Psoas muscle (tissue), 7 donors: ENCODE measurements at regions not wholly inside any gene's neighbourhood (a gene's known extent, or its start where the extent isn't known, plus 50 kb on each side); places are given as distances from the start of the nearest gene placed in this dataset.

Experiments
- ATAC-seq, 4 donors: fragments of 200-7000 bp; cut with Tn5 transposase; one replicate each; pipeline ENCODE4 v1.9.1; 2020; ENCODE audit warnings: moderate library complexity in 3 of 4, mild to moderate bottlenecking in 2 of 4
- DNase-seq, 2 donors: peaks; one replicate each; pipeline ENCODE4 v3.0.0-alpha.2; 2020
- H3K27ac ChIP-seq: fragments of 200-600 bp; one replicate; pipeline ENCODE4 v1.8.0; 2022
- H3K27me3 ChIP-seq, 3 donors: fragments of 200-600 bp in 1 of 3; one replicate each; pipeline versions ENCODE4 v1.6.1 to v1.8.0; 2013 to 2022; ENCODE audit warnings: low read length in 2 of 3, mild to moderate bottlenecking in 2 of 3, moderate library complexity in 1 of 3; ENCODE audit not compliant: insufficient read depth in 3 of 3
- H3K36me3 ChIP-seq, 2 donors: fragments of 200-600 bp in 1 of 2; one replicate each; pipeline versions ENCODE4 v1.6.1 to v1.8.0; 2013 to 2022; ENCODE audit warnings: low read depth in 1 of 2, mild to moderate bottlenecking in 1 of 2, moderate library complexity in 1 of 2; ENCODE audit not compliant: insufficient read depth in 1 of 2
- H3K4me1 ChIP-seq: fragments of 200-600 bp; one replicate; pipeline ENCODE4 v1.8.0; 2022
- H3K4me3 ChIP-seq: fragments of 200-600 bp; one replicate; pipeline ENCODE4 v1.8.0; 2022; ENCODE audit warnings: mild to moderate bottlenecking
- H3K9me3 ChIP-seq: fragments of 200-600 bp; one replicate; pipeline ENCODE4 v1.8.0; 2022
- WGBS, 3 donors: extraction: QIAGEN DNeasy Blood & Tissue Kit; methylation state at CpG; one replicate each; pipeline versions ENCODE4 v1.1.6 to v1.1.7; 2013; 5-methylcytosine and 5-hydroxymethylcytosine counted together
- intact Hi-C, 2 donors: fragments of 100-400 bp; cut with DNase I; formaldehyde crosslinking; loops; one replicate each; pipeline versions ENCODE4 v1.11.0 to v1.14.2; 2022
- TF ChIP-seq, protein P1 (sequence below): fragments of 200-600 bp; IDR thresholded peaks from one replicate; pipeline ENCODE4 v1.8.0; 2022; ENCODE audit warnings: antibody characterized with exemption
- donor health status: healthy with polysubstance abuse.
- donor health status: DM: no; HTN: no; CAD: no; lungs with moderate emphysema.
- donor health status: Bipolar disorder and iron deficiency.
- donor health status: healthy.
- donor health status: DM: yes; HTN: yes; CAD: no.
- donor health status: DM: no; HTN: no; CAD: no.
- donor health status: DM: yes; HTN: yes; CAD: no.

DNA sequence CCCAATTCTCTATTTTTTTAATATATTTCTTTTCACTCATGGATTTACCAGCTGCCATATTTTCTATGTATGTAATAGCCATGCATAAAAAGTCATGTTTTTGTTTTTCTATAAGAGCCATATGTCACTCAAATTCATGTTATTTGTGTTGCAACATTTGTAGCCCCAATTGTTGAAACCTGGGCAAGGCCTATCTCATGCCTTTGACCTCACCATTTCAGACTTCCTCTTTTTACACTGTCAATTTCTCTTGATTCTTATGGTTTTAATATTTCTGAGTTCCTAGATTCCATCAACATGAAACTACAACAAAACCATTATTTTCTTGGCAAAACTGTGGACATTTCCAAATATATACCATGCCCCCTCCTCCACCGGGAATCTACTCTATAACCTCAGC, 647.5 kb downstream of the C12orf50 start:
- Histone ChIP-seq H3K4me1 (no peaks in the 10 kb centered on the region), H3K36me3 (no peaks in the 10 kb centered on the region), H3K27ac (no peak overlapping the region), H3K9me3 (no peaks in the 10 kb centered on the region), H3K4me3 (no peak overlapping the region), H3K27me3 (no peaks in the 10 kb centered on the region)
- DNase-seq: no peak
- intact Hi-C loops: no loop called here
- TF ChIP-seq, protein P1, sequence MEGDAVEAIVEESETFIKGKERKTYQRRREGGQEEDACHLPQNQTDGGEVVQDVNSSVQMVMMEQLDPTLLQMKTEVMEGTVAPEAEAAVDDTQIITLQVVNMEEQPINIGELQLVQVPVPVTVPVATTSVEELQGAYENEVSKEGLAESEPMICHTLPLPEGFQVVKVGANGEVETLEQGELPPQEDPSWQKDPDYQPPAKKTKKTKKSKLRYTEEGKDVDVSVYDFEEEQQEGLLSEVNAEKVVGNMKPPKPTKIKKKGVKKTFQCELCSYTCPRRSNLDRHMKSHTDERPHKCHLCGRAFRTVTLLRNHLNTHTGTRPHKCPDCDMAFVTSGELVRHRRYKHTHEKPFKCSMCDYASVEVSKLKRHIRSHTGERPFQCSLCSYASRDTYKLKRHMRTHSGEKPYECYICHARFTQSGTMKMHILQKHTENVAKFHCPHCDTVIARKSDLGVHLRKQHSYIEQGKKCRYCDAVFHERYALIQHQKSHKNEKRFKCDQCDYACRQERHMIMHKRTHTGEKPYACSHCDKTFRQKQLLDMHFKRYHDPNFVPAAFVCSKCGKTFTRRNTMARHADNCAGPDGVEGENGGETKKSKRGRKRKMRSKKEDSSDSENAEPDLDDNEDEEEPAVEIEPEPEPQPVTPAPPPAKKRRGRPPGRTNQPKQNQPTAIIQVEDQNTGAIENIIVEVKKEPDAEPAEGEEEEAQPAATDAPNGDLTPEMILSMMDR: no peak
- WGBS, 3 donors: 83 to 91% (median 85%) methylated on average over 1 of the region's 1 CpG
- ATAC-seq: no peak

DNA sequence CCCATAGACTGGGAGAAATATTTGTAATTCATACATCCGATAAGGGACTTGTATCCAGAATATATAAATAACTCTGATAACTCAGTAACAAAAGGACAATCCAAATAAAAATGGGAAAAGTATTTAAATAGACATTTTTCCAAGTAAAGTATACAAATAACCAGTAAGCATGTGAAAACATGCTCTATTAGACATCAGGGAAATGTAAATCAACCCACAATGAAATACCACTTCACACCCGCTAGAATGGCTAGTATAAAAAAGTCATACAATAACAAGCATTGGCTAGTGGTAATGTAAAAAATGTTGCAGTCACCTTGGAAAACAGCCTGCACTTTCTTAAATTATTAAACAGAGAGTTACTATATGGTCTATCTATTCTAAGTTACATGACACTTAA, 650.7 kb downstream of the C12orf50 start:
- no peak overlapping the region for H3K4me3 ChIP-seq
- 74 to 80% (median 76%) methylated on average over 2 of the region's 2 CpGs for WGBS, 3 donors
- no peak overlapping the region for H3K27ac ChIP-seq
- DNase-seq (no peak), ATAC-seq (no peak)
- H3K9me3 ChIP-seq: peaks cover 5% of the 10 kb centered on the region
- no peaks in the 10 kb centered on the region for H3K4me1 ChIP-seq
- TF ChIP-seq, protein P1: no peak
- intact Hi-C loops: loop anchor here in 1 of 2 donors (2.0 kb wide), 1 partner anchor 52 kb away; no protein-coding TSS in a partner anchor
- no peaks in the 10 kb centered on the region for H3K27me3 ChIP-seq
- H3K36me3 ChIP-seq: no peaks in the 10 kb centered on the region

DNA sequence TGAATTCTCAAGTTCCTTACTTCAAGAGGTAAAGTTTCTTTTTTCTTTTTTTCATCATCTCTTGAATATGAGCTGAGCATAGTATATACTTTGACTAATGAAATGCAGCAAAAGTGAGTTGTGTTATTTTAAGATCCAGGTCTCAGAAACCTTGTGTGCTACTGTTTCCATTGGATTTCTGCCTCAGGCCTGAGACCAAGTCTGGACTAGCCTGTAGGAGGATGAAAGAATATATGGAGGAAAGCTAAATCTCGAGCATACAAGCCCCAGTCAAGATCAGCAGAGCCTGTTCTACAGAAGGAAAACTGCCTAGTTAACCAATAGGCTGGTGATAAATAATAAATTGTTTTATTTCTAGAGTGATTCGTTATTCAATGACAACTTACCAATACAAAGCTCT, 652.5 kb downstream of the C12orf50 start:
- DNase-seq (no peak), ATAC-seq (no peak)
- intact Hi-C loops: no loop called here
- 76 to 82% (median 78%) methylated on average over 2 of the region's 2 CpGs for WGBS, 3 donors
- Histone ChIP-seq H3K27ac (no peak overlapping the region), H3K27me3 (no peaks in the 10 kb centered on the region), H3K9me3 (peaks cover 5% of the 10 kb centered on the region), H3K36me3 (no peaks in the 10 kb centered on the region), H3K4me1 (no peaks in the 10 kb centered on the region), H3K4me3 (no peak overlapping the region)
- TF ChIP-seq, protein P1: no peak

DNA sequence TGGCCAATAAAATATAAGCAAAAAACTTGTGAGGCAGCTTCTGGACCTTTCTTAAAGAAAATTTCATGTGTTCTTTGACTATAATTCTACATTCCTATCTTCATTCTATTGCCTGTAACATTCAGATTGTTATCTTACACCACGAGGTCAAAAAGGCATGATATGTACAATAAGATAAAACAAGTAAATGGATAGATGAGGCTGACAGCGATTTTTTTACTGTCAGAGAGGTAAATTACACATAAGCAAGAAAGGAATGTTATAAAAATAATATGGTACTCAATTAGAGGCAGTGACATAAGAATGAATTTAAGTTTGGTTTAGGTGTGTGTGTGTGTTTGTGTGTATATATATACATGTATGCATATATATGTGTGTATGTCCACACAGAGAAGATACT, 660.0 kb downstream of the C12orf50 start:
- ATAC-seq (no peak), DNase-seq (no peak)
- H3K27me3 ChIP-seq: no peaks in the 10 kb centered on the region
- H3K36me3 ChIP-seq: no peaks in the 10 kb centered on the region
- H3K27ac ChIP-seq: no peak overlapping the region
- no peak overlapping the region for H3K4me3 ChIP-seq
- TF ChIP-seq, protein P1: no peak
- WGBS, 3 donors: 38 to 43% (median 38%) methylated on average over 2 of the region's 2 CpGs
- no peaks in the 10 kb centered on the region for H3K4me1 ChIP-seq
- intact Hi-C loops: no loop called here
- H3K9me3 ChIP-seq: no peaks in the 10 kb centered on the region

DNA sequence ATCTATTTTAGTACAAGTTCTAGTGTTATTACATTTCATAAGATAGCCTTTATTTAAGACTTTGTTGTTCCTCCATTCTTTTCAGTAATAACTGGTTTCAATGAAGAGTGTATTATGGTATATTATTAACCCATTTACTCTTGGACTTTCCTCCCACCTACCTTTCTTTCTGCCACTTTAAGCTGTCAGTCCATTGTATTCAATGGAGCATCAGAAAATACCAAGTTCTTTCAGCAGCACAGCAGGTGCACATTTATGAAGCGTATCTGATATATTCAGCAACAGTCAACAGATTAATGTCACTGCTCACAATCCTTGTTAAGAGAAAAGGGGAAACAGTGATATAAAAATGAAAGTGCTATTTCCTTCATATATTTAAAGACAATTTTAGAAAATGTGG, 660.9 kb downstream of the C12orf50 start:
- no peaks in the 10 kb centered on the region for H3K9me3 ChIP-seq
- 36 to 52% (median 48%) methylated on average over 1 of the region's 1 CpG for whole genome bisulfite sequencing, 3 donors
- no peak for ATAC-seq
- H3K4me3 ChIP-seq: no peak overlapping the region
- H3K27me3 ChIP-seq: no peaks in the 10 kb centered on the region
- DNase-seq: no peak
- no peaks in the 10 kb centered on the region for H3K36me3 ChIP-seq
- TF ChIP-seq, protein P1: no peak
- no peaks in the 10 kb centered on the region for H3K4me1 ChIP-seq
- no peak overlapping the region for H3K27ac ChIP-seq
- intact Hi-C loops: no loop called here
